AG09319 (cell line): ENCODE measurements at regions not wholly inside any gene's neighbourhood (a gene's known extent, or its start where the extent isn't known, plus 50 kb on each side); places are given as distances from the start of the nearest gene placed in this dataset.

Experiments used
- DNase-seq: peaks from one replicate; pipeline ENCODE4 v3.0.0-alpha.2; 2010; ENCODE audit warnings: low read depth; ENCODE audit errors: extremely low read depth
- CTCF ChIP-seq: IDR thresholded peaks from 2 replicates; pipeline ENCODE4 v1.5.1; 2011; ENCODE audit warnings: low read depth, mild to moderate bottlenecking, inconsistent platforms, low read length, moderate library complexity

DNA sequence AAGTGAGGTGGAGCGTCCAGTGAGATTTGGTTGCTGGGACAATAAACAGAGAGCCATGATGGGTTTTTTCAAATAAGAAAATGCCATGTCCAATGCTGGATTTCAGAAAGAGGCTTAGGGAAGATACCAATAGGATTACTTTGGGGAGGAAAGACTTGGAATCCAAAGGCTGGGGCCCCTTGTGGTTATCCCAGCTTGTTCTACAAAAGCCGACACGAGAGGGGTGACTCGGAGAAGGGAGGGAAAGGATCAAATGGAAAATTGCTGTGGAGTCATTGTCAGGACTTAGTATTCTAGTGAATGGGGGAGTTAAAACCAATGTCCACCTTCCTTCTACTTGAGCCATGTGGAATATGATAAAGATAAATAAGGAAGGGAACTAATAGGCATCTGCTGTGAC, 305.5 kb downstream of the SOX9 start:
- DNase-seq, result no peak
- TF ChIP-seq CTCF, result no peak

- no peak for DNase-seq
- no peak for TF ChIP-seq CTCF
These were observed 306.3 kb downstream of the SOX9 start for GRCh38 chr17:72426948-72427760.

- DNase-seq, result no peak
- no peak for TF ChIP-seq CTCF
These were observed 306.9 kb downstream of the SOX9 start for GRCh38 chr17:72427761-72428109.

DNA sequence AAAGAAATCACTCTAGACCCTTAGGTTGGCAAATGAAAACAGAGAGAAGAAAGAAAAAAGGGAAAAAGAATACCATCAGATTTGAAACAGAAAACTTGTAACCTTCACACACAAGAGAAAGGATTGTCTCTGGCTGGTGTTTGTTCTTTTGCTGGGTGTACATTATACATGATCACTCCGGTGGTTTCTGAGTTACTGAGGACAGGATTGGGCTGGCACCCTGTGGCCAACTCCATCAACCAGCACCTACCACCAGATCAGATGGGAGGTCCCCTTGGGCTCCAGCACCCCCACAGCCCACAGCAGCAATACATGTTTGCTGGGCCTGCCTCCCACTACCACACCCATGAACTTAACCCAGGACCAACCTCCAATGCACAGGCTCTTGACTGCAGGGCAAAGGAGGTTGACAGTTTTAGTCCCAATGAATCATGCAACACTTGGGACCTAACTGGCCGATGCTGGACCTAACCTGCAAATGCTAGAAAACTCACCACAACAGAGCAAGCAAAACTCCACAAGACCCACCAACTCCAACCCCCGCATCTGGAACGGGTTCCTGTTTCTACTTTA, 308.3 kb downstream of the SOX9 start:
- TF ChIP-seq CTCF, result no peak
- no peak for DNase-seq

DNA sequence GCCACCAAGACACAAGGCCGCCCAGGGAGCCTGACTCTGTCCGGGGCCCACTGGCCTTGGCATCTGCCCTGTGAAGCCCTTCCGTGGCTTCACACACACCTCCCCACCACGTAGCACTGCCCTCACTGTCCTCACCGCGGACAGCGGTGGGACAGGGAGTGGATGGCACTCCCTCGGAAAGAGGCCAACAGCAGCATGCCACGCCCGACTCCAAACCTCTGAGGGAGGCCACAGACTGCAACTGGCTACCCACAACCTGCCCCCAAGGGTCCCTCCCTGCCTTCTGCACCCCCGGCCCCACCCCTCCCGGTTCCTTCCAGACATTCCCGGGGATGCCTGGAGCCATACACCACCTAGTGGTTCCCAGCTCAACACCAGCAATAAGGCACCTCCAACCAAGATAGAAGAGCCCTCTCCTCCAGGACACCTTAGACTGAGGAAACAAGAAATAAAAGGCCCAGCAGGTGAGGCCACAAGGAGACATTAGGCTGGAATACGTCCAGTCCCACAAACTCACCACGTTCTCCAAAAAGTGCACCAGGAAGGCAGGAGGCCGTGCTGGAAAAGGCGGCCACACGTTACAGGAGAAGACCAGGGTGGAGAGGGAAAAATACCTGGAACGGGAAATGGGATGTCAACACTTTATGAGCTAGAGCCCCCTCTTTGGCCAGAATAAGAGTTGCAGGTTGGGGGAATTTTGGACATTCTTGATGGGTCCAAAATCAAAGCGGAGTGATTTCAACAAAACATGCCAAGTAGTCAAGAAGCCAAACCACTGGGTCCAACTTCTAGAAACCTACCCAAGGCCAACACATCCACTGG, 310.0 kb downstream of the SOX9 start:
- no peak; the same call in 1 of the 2 replicates for TF ChIP-seq CTCF

GRCh38 chr17:72432143-72432621, 311.4 kb downstream of the SOX9 start:
- no peak for DNase-seq
- TF ChIP-seq CTCF, result no peak

More for the DNA sequence above, 310.0 kb downstream of the SOX9 start:
- DNase-seq, result no peak

DNA sequence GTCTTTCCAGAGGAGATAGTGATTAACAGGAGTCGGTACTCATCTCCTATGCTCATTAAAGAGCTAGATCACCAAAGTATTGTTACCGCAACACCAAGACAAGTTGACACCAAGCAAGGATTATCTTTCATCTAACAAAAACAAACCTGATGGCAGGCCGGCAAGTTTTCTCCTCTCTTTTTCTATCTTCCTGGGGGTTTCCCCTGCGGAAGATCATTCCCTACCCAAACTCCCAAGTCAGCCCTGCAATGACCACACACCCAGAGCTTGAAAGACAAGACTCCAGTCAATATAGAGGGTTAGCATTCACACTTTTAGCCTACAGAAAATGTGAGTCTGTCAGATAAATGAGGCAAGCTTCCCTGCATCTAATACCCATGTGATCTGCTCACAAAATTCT, 312.1 kb downstream of the SOX9 start:
- no peak for TF ChIP-seq CTCF

More for the DNA sequence above, 312.1 kb downstream of the SOX9 start:
- DNase-seq, result no peak
